ENCODE measurements at regions not wholly inside any gene's neighbourhood (a gene's known extent, or its start where the extent isn't known, plus 50 kb on each side); places are given as distances from the start of the nearest gene placed in this dataset.

DNA sequence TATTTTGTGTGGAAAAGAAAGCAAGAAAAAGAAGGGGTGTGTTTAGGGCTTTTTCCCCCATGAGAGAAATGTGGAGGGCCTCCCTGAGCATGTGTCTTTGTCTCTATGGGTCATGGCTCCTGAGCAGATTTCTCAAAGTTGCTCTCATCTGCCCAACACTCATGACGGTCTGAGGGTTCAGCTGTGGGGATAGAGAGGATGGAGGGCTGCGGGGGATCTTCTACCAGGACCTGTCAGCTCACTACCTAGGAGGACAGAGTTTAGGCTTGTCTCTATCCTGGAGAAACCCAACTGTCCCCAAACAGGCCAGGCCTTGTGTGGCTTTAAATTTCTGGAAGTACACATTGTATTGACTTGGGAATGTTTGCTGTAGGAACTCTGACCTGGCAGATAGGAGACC, 342.2 kb downstream of the MYCN start:
- WGBS (ENCODE audit: low lambda C conversion rate): 0% methylated on average over 1 of the region's 2 CpGs
- CTCF ChIA-PET: interaction anchor here (0.7 to 8.2 kb wide), 26 partner anchors 9 to 648 kb away, joined by 3 to 93 read pairs (median 4); partner anchors contain the start of gene MYCN
- no peaks in the 10 kb centered on the region for H3K9me3 ChIP-seq

DNA sequence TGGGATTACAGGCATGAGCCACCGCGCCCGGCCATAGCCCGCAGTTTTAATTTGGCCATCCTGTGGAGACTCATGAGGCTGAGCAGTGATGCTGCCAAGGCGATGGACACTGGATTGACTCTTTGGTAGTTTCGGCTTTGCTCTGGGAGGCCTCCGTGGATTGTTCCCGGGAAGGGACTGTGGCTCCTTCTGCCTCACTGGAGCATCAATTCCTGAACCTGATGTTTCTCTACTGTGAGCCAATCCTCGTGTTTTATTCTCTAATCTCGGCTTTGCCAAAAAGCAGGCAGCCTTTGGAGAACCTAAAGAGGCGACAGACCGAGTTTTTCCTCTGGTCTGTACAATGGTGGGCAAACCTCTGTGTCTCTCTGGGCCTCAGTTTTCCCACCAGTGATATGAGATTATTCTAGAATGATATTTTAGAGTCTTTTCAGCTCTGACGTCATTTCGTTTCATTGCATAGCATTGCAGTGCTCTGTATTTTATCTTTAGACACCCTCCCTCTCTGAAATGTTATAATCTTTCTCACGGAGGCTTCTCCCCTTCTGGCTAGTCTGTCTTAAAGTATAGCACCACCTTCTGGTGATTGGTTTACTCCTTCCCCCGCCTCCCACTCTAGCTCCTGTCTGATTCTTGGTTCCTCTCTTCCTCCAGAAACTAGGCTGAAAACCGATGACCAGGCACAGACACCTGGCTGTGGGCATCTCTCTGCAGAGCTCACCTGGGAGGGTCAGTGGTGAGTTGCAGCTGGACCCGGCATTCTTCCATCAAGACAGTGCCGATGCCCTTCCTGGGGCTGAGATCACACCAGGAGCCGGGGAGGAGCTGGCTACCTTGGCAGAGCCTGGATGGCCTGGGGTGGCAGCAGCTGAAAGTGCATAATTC, 341.3 kb downstream of the MYCN start:
- Histone ChIP-seq H3F3A (replicated peaks; ENCODE audit: insufficient read depth) (no peaks in the 10 kb centered on the region), H3K9me3 (no peaks in the 10 kb centered on the region), H3K4me1 (ENCODE audit: control insufficient read depth in 1 of 2, insufficient read depth in 2 of 2, low read depth in 1 of 2, low read length in 1 of 2) (peaks cover 0 to 18% of the 10 kb centered on the region in 2 experiments; a peak in 1 of 4 replicates), H2AFZ (ENCODE audit: low read depth) (no peak overlapping the region), H3K36me3 (replicated peaks in 1 of 2; ENCODE audit: control insufficient read depth in 1 of 2, insufficient read depth in 2 of 2, low read length in 1 of 2) (no peaks in the 10 kb centered on the region), H3K9me2 (no peaks in the 10 kb centered on the region), H3K9ac (no peak overlapping the region), H4K20me1 (ENCODE audit: insufficient read depth) (no peaks in the 10 kb centered on the region), H3K27ac (ENCODE audit: low read depth in 2 of 2, low read length in 1 of 2) (no peak overlapping the region), H3K4me3 (ENCODE audit: low read depth in 2 of 2, low read length in 1 of 2) (no peak overlapping the region), H3K4me2 (no peak overlapping the region), H3K79me2 (ENCODE audit: insufficient read depth) (no peaks in the 10 kb centered on the region), H3K27me3 (ENCODE audit: insufficient read depth) (no peaks in the 10 kb centered on the region)
- DNase-seq: peak; percentile 61
- ChIA-PET CTCF (interaction anchor here (0.7 to 8.2 kb wide), 30 partner anchors 9 to 644 kb away, joined by 3 to 93 read pairs (median 4); partner anchors contain the start of gene MYCN), POLR2A (interaction anchor here (0.9 to 1.0 kb wide), 2 partner anchors 62 to 342 kb away, joined by 3 to 4 read pairs; no protein-coding TSS in a partner anchor)
- TF ChIP-seq SMC3 (IDR thresholded peaks at IDR 0.05; ENCODE audit: low read depth, low read length): peak; percentile 33; the same call in 1 of the 2 replicates
- no peak for TF ChIP-seq GATA2 (CRISPR knock-in tag; IDR thresholded peaks at IDR 0.05)
- no peak for TF ChIP-seq EP300 (IDR thresholded peaks at IDR 0.05; ENCODE audit: borderline replicate concordance in 1 of 2, low read depth in 1 of 2, low read length in 1 of 2)
- no peak for TF ChIP-seq FOXJ3 (CRISPR knock-in tag; IDR thresholded peaks at IDR 0.05)
- TF ChIP-seq YY1 (IDR thresholded peaks at IDR 0.05; ENCODE audit: low read depth): no peak
- no peak for TF ChIP-seq FOSL2 (IDR thresholded peaks at IDR 0.05; ENCODE audit: borderline replicate concordance, low read depth)
- TF ChIP-seq FOXM1 (IDR thresholded peaks at IDR 0.05; ENCODE audit: low read depth): no peak
- no peak for TF ChIP-seq NRF1 (IDR thresholded peaks at IDR 0.05; ENCODE audit: low read depth, low read length)
- TF ChIP-seq, protein P1, sequence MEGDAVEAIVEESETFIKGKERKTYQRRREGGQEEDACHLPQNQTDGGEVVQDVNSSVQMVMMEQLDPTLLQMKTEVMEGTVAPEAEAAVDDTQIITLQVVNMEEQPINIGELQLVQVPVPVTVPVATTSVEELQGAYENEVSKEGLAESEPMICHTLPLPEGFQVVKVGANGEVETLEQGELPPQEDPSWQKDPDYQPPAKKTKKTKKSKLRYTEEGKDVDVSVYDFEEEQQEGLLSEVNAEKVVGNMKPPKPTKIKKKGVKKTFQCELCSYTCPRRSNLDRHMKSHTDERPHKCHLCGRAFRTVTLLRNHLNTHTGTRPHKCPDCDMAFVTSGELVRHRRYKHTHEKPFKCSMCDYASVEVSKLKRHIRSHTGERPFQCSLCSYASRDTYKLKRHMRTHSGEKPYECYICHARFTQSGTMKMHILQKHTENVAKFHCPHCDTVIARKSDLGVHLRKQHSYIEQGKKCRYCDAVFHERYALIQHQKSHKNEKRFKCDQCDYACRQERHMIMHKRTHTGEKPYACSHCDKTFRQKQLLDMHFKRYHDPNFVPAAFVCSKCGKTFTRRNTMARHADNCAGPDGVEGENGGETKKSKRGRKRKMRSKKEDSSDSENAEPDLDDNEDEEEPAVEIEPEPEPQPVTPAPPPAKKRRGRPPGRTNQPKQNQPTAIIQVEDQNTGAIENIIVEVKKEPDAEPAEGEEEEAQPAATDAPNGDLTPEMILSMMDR (IDR thresholded peaks at IDR 0.05): no peak
- no peak for TF ChIP-seq TAF1 (IDR thresholded peaks at IDR 0.05; ENCODE audit: borderline replicate concordance, low read depth, low read length)
- peak; percentile 76 for TF ChIP-seq RAD21 (IDR thresholded peaks at IDR 0.05; ENCODE audit: low read length)
- TF ChIP-seq, protein P2, sequence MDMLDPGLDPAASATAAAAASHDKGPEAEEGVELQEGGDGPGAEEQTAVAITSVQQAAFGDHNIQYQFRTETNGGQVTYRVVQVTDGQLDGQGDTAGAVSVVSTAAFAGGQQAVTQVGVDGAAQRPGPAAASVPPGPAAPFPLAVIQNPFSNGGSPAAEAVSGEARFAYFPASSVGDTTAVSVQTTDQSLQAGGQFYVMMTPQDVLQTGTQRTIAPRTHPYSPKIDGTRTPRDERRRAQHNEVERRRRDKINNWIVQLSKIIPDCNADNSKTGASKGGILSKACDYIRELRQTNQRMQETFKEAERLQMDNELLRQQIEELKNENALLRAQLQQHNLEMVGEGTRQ (IDR thresholded peaks at IDR 0.05; ENCODE audit: borderline replicate concordance, low read depth, low read length): no peak
- no peak for TF ChIP-seq RCOR1 (IDR thresholded peaks at IDR 0.05; ENCODE audit: low read length)
- 39% methylated on average over 20 of the region's 20 CpGs for WGBS (ENCODE audit: low lambda C conversion rate)

More for the DNA sequence above, 342.2 kb downstream of the MYCN start:
- Histone ChIP-seq H3K27me3 (ENCODE audit: insufficient read depth) (no peaks in the 10 kb centered on the region), H3K4me1 (ENCODE audit: control insufficient read depth in 1 of 2, insufficient read depth in 2 of 2, low read depth in 1 of 2, low read length in 1 of 2) (peaks cover 0 to 18% of the 10 kb centered on the region in 2 experiments; a peak in 1 of 4 replicates), H3K4me3 (ENCODE audit: low read depth in 2 of 2, low read length in 1 of 2) (no peak overlapping the region), H4K20me1 (ENCODE audit: insufficient read depth) (no peaks in the 10 kb centered on the region), H2AFZ (ENCODE audit: low read depth) (no peak overlapping the region), H3F3A (replicated peaks; ENCODE audit: insufficient read depth) (no peaks in the 10 kb centered on the region), H3K27ac (ENCODE audit: low read depth in 2 of 2, low read length in 1 of 2) (no peak overlapping the region), H3K36me3 (replicated peaks in 1 of 2; ENCODE audit: control insufficient read depth in 1 of 2, insufficient read depth in 2 of 2, low read length in 1 of 2) (no peaks in the 10 kb centered on the region), H3K4me2 (no peak overlapping the region), H3K9ac (no peak overlapping the region), H3K79me2 (ENCODE audit: insufficient read depth) (no peaks in the 10 kb centered on the region), H3K9me2 (no peaks in the 10 kb centered on the region)
- no peak for DNase-seq
- no peak for TF ChIP-seq SMC3 (IDR thresholded peaks at IDR 0.05; ENCODE audit: low read depth, low read length)
- no peak for TF ChIP-seq ELF1 (IDR thresholded peaks at IDR 0.05)
- no peak for TF ChIP-seq TAF1 (IDR thresholded peaks at IDR 0.05; ENCODE audit: borderline replicate concordance, low read depth, low read length)
- TF ChIP-seq SIN3A (IDR thresholded peaks at IDR 0.05; ENCODE audit: borderline replicate concordance, low read depth, low read length): no peak
- no peak for TF ChIP-seq GATA2 (CRISPR knock-in tag; IDR thresholded peaks at IDR 0.05)
- POLR2A ChIA-PET: interaction anchor here (1.0 kb wide), 1 partner anchor 343 kb away, joined by 4 read pairs; no protein-coding TSS in a partner anchor
